ENCODE measurements at regions not wholly inside any gene's neighbourhood (a gene's known extent, or its start where the extent isn't known, plus 50 kb on each side); places are given as distances from the start of the nearest gene placed in this dataset.
"Not testable (repeated sequence)": the region's sequence is repeated elsewhere in the genome, so short reads cannot be mapped to it uniquely, and the experiment has no call there.

GRCh38 chr7:55698607-55699449 is 126.5 kb upstream of the VOPP1 start:
- H3K4me3 ChIP-seq (ENCODE audit: low read depth in 1 of 2, low read length in 2 of 2); H3K9me3 ChIP-seq (ENCODE audit: low read length); H3K27me3 ChIP-seq (ENCODE audit: control insufficient read depth in 1 of 2, insufficient read depth in 2 of 2, low read length in 2 of 2); H3K27ac ChIP-seq (ENCODE audit: low read depth, low read length); H3K36me3 ChIP-seq (ENCODE audit: insufficient read depth, low read length); H3K9ac ChIP-seq (ENCODE audit: low read length); H3K4me1 ChIP-seq (ENCODE audit: insufficient read depth, low read length): not testable (repeated sequence)

GRCh38 chr7:55695893-55696701 is 123.8 kb upstream of the VOPP1 start:
- H3K9ac ChIP-seq (ENCODE audit: low read length); H3K27me3 ChIP-seq (ENCODE audit: control insufficient read depth in 1 of 2, insufficient read depth in 2 of 2, low read length in 2 of 2); H3K27ac ChIP-seq (ENCODE audit: low read depth, low read length); H3K4me1 ChIP-seq (ENCODE audit: insufficient read depth, low read length); H3K36me3 ChIP-seq (ENCODE audit: insufficient read depth, low read length); H3K9me3 ChIP-seq (ENCODE audit: low read length); H3K4me3 ChIP-seq (ENCODE audit: low read depth in 1 of 2, low read length in 2 of 2): not testable (repeated sequence)

- not testable (repeated sequence) for H3K4me1 ChIP-seq (ENCODE audit: insufficient read depth, low read length); H3K9ac ChIP-seq (ENCODE audit: low read length); H3K9me3 ChIP-seq (ENCODE audit: low read length); H3K27me3 ChIP-seq (ENCODE audit: control insufficient read depth in 1 of 2, insufficient read depth in 2 of 2, low read length in 2 of 2); H3K36me3 ChIP-seq (ENCODE audit: insufficient read depth, low read length); H3K4me3 ChIP-seq (ENCODE audit: low read depth in 1 of 2, low read length in 2 of 2); H3K27ac ChIP-seq (ENCODE audit: low read depth, low read length)
Observed at GRCh38 chr7:55694484-55694883, 122.2 kb upstream of the VOPP1 start.

- H3K9ac ChIP-seq (ENCODE audit: low read length): not testable (repeated sequence)
Observed at GRCh38 chr7:55688684-55689681, 116.7 kb upstream of the VOPP1 start.

GRCh38 chr7:55688261-55688660 is 116.0 kb upstream of the VOPP1 start:
- not testable (repeated sequence) for H3K4me1 ChIP-seq (ENCODE audit: insufficient read depth, low read length); H3K9me3 ChIP-seq (ENCODE audit: low read length); H3K27me3 ChIP-seq (ENCODE audit: control insufficient read depth in 1 of 2, insufficient read depth in 2 of 2, low read length in 2 of 2); H3K36me3 ChIP-seq (ENCODE audit: insufficient read depth, low read length); H3K27ac ChIP-seq (ENCODE audit: low read depth, low read length); H3K9ac ChIP-seq (ENCODE audit: low read length); H3K4me3 ChIP-seq (ENCODE audit: low read depth in 1 of 2, low read length in 2 of 2)

More at GRCh38 chr7:55688684-55689681, 116.7 kb upstream of the VOPP1 start:
- H3K36me3 ChIP-seq (ENCODE audit: insufficient read depth, low read length); H3K9me3 ChIP-seq (ENCODE audit: low read length); H3K27me3 ChIP-seq (ENCODE audit: control insufficient read depth in 1 of 2, insufficient read depth in 2 of 2, low read length in 2 of 2); H3K4me3 ChIP-seq (ENCODE audit: low read depth in 1 of 2, low read length in 2 of 2); H3K4me1 ChIP-seq (ENCODE audit: insufficient read depth, low read length): not testable (repeated sequence)
- H3K27ac ChIP-seq (ENCODE audit: low read depth, low read length): peak overlapping the region; percentile 34

- H3K27ac ChIP-seq (ENCODE audit: low read depth, low read length); H3K4me3 ChIP-seq (ENCODE audit: low read depth in 1 of 2, low read length in 2 of 2); H3K4me1 ChIP-seq (ENCODE audit: insufficient read depth, low read length); H3K9ac ChIP-seq (ENCODE audit: low read length); H3K27me3 ChIP-seq (ENCODE audit: control insufficient read depth in 1 of 2, insufficient read depth in 2 of 2, low read length in 2 of 2); H3K36me3 ChIP-seq (ENCODE audit: insufficient read depth, low read length); H3K9me3 ChIP-seq (ENCODE audit: low read length): not testable (repeated sequence)
Observed at GRCh38 chr7:55687252-55687651, 115.0 kb upstream of the VOPP1 start.

GRCh38 chr7:55686771-55687170 is 114.5 kb upstream of the VOPP1 start:
- not testable (repeated sequence) for H3K27ac ChIP-seq (ENCODE audit: low read depth, low read length); H3K27me3 ChIP-seq (ENCODE audit: control insufficient read depth in 1 of 2, insufficient read depth in 2 of 2, low read length in 2 of 2); H3K4me3 ChIP-seq (ENCODE audit: low read depth in 1 of 2, low read length in 2 of 2); H3K4me1 ChIP-seq (ENCODE audit: insufficient read depth, low read length); H3K36me3 ChIP-seq (ENCODE audit: insufficient read depth, low read length); H3K9ac ChIP-seq (ENCODE audit: low read length); H3K9me3 ChIP-seq (ENCODE audit: low read length)

- not testable (repeated sequence) for H3K4me3 ChIP-seq (ENCODE audit: low read depth in 1 of 2, low read length in 2 of 2); H3K27ac ChIP-seq (ENCODE audit: low read depth, low read length); H3K9ac ChIP-seq (ENCODE audit: low read length); H3K36me3 ChIP-seq (ENCODE audit: insufficient read depth, low read length); H3K4me1 ChIP-seq (ENCODE audit: insufficient read depth, low read length); H3K27me3 ChIP-seq (ENCODE audit: control insufficient read depth in 1 of 2, insufficient read depth in 2 of 2, low read length in 2 of 2); H3K9me3 ChIP-seq (ENCODE audit: low read length)
Observed at GRCh38 chr7:55683501-55683900, 111.2 kb upstream of the VOPP1 start.

GRCh38 chr7:55675589-55675988 is 103.3 kb upstream of the VOPP1 start:
- H3K27me3 ChIP-seq (ENCODE audit: control insufficient read depth in 1 of 2, insufficient read depth in 2 of 2, low read length in 2 of 2); H3K36me3 ChIP-seq (ENCODE audit: insufficient read depth, low read length); H3K9me3 ChIP-seq (ENCODE audit: low read length); H3K4me1 ChIP-seq (ENCODE audit: insufficient read depth, low read length); H3K27ac ChIP-seq (ENCODE audit: low read depth, low read length); H3K4me3 ChIP-seq (ENCODE audit: low read depth in 1 of 2, low read length in 2 of 2); H3K9ac ChIP-seq (ENCODE audit: low read length): not testable (repeated sequence)

GRCh38 chr7:55673525-55673924 is 101.2 kb upstream of the VOPP1 start:
- H3K27ac ChIP-seq (ENCODE audit: low read depth, low read length); H3K36me3 ChIP-seq (ENCODE audit: insufficient read depth, low read length); H3K27me3 ChIP-seq (ENCODE audit: control insufficient read depth in 1 of 2, insufficient read depth in 2 of 2, low read length in 2 of 2); H3K4me3 ChIP-seq (ENCODE audit: low read depth in 1 of 2, low read length in 2 of 2); H3K9ac ChIP-seq (ENCODE audit: low read length); H3K9me3 ChIP-seq (ENCODE audit: low read length); H3K4me1 ChIP-seq (ENCODE audit: insufficient read depth, low read length): not testable (repeated sequence)

- H3K4me3 ChIP-seq (ENCODE audit: low read depth in 1 of 2, low read length in 2 of 2); H3K27ac ChIP-seq (ENCODE audit: low read depth, low read length); H3K36me3 ChIP-seq (ENCODE audit: insufficient read depth, low read length); H3K27me3 ChIP-seq (ENCODE audit: control insufficient read depth in 1 of 2, insufficient read depth in 2 of 2, low read length in 2 of 2); H3K4me1 ChIP-seq (ENCODE audit: insufficient read depth, low read length); H3K9ac ChIP-seq (ENCODE audit: low read length); H3K9me3 ChIP-seq (ENCODE audit: low read length): not testable (repeated sequence)
Observed at GRCh38 chr7:55672084-55672483, 99.8 kb upstream of the VOPP1 start.

Measured in muscle layer of colon (tissue), 2 donors.